ENCODE measurements at regions not wholly inside any gene's neighbourhood (a gene's known extent, or its start where the extent isn't known, plus 50 kb on each side); places are given as distances from the start of the nearest gene placed in this dataset.

DNA sequence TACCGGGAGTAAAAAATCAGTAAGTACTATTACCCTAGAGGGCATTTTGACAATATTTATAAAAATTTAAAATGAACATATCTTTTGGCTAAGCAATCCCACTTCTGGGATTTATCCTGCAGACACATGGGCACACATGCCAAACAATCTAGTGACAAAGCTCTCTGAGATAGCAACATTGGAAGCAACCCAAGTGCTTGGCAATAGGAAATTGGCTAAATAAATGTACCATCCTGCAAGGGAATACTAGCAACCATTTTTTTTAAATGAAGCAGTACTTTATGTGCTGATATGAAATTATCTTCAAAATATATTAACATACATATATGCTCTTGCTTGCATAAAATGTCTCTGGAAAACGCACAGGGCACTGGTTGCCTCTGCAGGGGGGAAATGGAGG is 133.8 kb downstream of the SNX5 start:
- ChIA-PET POLR2A (no interaction called here), CTCF (no interaction called here)
- no peak for DNase-seq (ENCODE audit: extremely low spot score)
- TF ChIP-seq SP1 (IDR thresholded peaks at IDR 0.05) (no peak), ELF4 (IDR thresholded peaks at IDR 0.05) (no peak)

DNA sequence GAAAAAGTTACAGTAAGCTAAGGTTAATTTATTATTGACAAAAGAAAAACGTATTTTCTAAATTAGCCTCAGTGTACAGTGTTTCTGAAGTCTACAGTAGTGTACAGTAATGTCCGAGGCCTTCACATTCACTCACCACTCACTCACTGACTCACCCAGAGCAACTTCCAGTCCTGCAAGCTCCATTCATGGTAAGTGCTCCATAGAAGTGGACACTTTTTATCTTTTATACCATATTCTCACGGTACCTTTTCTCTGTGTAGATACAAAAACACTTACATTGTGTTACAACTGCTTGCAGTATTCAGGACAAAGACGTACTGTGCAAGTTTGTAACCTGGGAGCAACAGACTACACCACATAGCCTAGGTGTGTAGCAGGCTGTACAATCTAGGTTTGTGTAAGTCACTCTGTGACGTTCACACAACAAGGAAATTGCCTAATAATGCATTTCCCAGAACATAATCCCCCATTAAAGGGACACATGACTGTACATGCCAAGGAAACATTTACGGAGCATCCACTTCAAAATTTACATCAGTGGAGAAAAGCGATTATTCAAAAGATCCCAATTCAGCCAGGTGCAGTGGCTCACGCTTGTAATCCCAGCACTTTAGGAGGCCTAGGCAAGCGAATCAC is 133.4 kb downstream of the BANF2 start:
- ChIA-PET CTCF (interaction anchor here (0.6 kb wide), 1 partner anchor 9 kb away, joined by 3 read pairs; no protein-coding TSS in a partner anchor), POLR2A (no interaction called here)
- DNase-seq (ENCODE audit: extremely low spot score) = no peak
- TF ChIP-seq TARDBP (IDR thresholded peaks at IDR 0.05) = no peak
- TF ChIP-seq, protein P1, sequence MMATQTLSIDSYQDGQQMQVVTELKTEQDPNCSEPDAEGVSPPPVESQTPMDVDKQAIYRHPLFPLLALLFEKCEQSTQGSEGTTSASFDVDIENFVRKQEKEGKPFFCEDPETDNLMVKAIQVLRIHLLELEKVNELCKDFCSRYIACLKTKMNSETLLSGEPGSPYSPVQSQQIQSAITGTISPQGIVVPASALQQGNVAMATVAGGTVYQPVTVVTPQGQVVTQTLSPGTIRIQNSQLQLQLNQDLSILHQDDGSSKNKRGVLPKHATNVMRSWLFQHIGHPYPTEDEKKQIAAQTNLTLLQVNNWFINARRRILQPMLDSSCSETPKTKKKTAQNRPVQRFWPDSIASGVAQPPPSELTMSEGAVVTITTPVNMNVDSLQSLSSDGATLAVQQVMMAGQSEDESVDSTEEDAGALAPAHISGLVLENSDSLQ (IDR thresholded peaks at IDR 0.05) = no peak
- no peak for TF ChIP-seq ELF4 (IDR thresholded peaks at IDR 0.05)
- no peak for TF ChIP-seq SP1 (IDR thresholded peaks at IDR 0.05)

DNA sequence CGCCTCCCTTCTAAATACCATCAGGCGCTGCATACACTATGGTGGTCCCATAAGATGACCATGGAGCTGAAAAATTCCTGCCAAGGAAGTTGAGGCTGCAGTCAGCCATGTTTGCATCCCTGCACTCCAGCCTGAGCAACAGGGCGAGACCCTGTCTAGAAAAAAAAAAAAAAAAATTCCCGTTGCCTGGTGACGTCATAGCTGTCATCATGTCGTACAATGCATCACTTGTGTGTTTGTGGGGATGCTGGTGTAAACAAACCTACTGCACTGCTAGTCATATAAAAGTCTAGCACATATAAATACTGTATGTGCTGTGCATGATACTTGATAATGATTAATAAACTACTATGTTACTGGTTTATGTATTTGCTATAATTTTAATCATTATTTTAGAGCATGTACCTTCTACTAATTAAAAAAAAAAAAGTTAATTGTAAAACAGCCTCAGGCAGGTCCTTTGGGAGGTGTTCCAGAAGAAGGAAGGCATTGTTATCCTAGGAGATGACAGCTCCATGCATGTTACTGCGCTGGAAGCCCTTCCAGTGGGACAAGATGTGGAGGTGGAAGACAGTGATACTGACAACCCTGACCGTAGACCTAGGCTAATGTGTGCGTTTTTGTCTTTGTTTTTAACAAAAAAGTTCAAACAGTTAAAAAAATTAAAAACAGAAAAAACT is 132.6 kb downstream of the BANF2 start:
- CTCF ChIA-PET = interaction anchor here (0.6 kb wide), 1 partner anchor 10 kb away, joined by 3 read pairs; no protein-coding TSS in a partner anchor
- DNase-seq (ENCODE audit: extremely low spot score) = no peak
- TF ChIP-seq BHLHE40 (IDR thresholded peaks at IDR 0.05; ENCODE audit: borderline replicate concordance) (no peak), ARNT (IDR thresholded peaks at IDR 0.05) (no peak), HDGF (IDR thresholded peaks at IDR 0.05; ENCODE audit: borderline replicate concordance) (no peak), ELF4 (IDR thresholded peaks at IDR 0.05) (no peak), FOXM1 (IDR thresholded peaks at IDR 0.05; ENCODE audit: borderline replicate concordance) (no peak), LEF1 (IDR thresholded peaks at IDR 0.05; ENCODE audit: borderline replicate concordance) (no peak), ZNF384 (IDR thresholded peaks at IDR 0.05) (no peak), SUZ12 (IDR thresholded peaks at IDR 0.05) (no peak), L3MBTL2 (conservative IDR thresholded peaks at IDR 0.05) (no peak)
- TF ChIP-seq, protein P1 (IDR thresholded peaks at IDR 0.05) = no peak
- POLR2A ChIA-PET = no interaction called here

DNA sequence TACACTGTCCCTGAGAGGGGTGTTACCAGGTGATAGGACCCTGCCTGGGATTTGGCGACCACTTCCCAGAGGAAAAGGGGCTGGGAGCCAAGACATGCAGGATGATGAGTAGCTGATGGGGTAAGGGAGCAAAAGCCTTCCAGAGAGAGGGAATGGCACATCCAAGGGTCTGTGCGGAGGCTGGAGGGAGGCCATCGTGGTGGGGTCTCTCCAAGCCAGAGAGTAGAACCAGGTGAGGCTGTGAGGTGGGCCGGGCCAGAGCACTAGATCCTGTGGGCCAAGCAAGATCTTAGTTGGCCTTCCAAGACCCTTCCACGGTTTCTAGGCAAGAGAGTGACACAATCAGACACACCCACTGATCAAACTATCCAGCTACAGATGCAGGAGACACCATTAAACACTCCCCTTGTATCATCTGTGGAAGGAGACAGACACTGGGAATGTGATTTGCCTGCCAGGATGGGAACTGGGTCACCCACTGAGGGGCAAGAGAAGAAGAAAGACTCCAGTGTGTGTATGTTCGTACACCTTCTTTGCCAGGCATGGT is 128.9 kb downstream of the BANF2 start:
- no peak for DNase-seq (ENCODE audit: extremely low spot score)
- TF ChIP-seq ELF4 (IDR thresholded peaks at IDR 0.05) = no peak
- TF ChIP-seq CTBP1 (IDR thresholded peaks at IDR 0.05; ENCODE audit: borderline replicate concordance) = no peak
- TF ChIP-seq, protein P1 (IDR thresholded peaks at IDR 0.05) = no peak
- no peak for TF ChIP-seq L3MBTL2 (conservative IDR thresholded peaks at IDR 0.05)
- no peak for TF ChIP-seq ARNT (IDR thresholded peaks at IDR 0.05)
- TF ChIP-seq FOXM1 (IDR thresholded peaks at IDR 0.05; ENCODE audit: borderline replicate concordance) = no peak
- TF ChIP-seq FOXA1 (IDR thresholded peaks at IDR 0.05) = no peak
- TF ChIP-seq TARDBP (IDR thresholded peaks at IDR 0.05) = no peak
- TF ChIP-seq HDGF (IDR thresholded peaks at IDR 0.05; ENCODE audit: borderline replicate concordance) = no peak
- no peak for TF ChIP-seq FOXK2 (IDR thresholded peaks at IDR 0.05)
- no peak for TF ChIP-seq NFRKB (IDR thresholded peaks at IDR 0.05)
- no peak for TF ChIP-seq SP1 (IDR thresholded peaks at IDR 0.05)
- TF ChIP-seq SUZ12 (IDR thresholded peaks at IDR 0.05) = no peak
- TF ChIP-seq BHLHE40 (IDR thresholded peaks at IDR 0.05; ENCODE audit: borderline replicate concordance) = no peak
- TF ChIP-seq LEF1 (IDR thresholded peaks at IDR 0.05; ENCODE audit: borderline replicate concordance) = no peak
- no peak for TF ChIP-seq ZNF384 (IDR thresholded peaks at IDR 0.05)
- CTCF ChIA-PET = no interaction called here

DNA sequence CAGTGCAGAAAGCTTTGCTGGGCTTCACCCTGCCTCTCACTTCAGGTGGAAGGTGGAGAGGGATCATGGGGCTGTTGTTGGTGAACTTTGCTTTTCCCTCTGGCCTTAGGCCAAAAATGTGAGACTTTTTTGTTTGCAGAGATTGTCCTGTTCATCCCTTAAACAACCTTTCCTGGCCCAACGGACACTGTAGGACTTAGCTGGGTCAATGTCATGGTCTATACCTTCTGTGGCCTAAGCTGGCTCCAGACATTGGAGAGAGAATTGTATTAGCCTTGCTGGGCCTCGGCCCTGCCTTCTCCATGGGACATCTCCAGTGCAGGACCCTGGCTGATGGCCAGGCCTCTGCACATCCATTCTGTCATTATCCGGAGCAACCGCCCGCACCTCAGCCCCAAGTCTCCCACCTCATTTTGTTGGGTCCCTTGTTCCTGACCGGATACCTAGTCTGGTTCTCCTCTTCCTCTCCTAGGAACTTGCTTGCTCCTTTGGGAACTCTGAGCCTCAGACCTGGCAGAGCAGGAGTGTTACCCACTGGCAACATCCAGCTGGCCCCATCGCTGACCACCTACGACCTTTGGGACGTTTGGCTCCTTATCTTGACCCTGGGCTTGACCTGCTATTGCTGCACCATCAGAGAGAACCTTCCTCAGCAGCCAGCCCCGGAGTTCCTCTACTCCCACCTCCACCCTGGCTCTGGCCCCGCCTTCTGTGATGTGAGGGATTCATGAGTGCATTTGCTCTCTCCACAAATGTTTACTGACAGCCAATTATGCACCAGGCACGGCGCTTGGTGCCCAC is 128.2 kb downstream of the BANF2 start:
- DNase-seq (ENCODE audit: extremely low spot score) = no peak
- TF ChIP-seq FOXK2 (IDR thresholded peaks at IDR 0.05) (no peak), ARNT (IDR thresholded peaks at IDR 0.05) (no peak), FOXA1 (IDR thresholded peaks at IDR 0.05) (no peak), ZNF384 (IDR thresholded peaks at IDR 0.05) (no peak), NFRKB (IDR thresholded peaks at IDR 0.05) (no peak), HDGF (IDR thresholded peaks at IDR 0.05; ENCODE audit: borderline replicate concordance) (no peak), TARDBP (IDR thresholded peaks at IDR 0.05) (no peak)
- POLR2A ChIA-PET = no interaction called here
- CTCF ChIA-PET = no interaction called here

More for the DNA sequence above, 128.9 kb downstream of the BANF2 start:
- POLR2A ChIA-PET = no interaction called here

DNA sequence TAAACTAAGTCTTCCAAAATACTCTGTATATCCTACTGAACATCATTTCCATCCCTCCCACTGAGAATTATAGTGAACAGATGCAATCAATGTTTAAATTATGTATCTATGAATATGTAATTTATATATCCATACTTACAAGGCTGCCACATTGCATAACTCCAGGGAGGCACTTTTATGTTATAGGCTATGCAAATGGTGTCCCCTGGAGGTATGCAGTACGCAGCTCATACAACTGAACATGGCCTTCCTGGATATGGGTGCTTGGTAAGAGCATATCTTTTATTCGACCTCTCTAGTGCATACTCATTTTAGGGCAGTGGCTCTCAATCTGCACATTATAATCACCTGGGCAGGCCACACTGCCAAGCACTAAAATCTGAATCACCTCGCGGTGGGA is 127.3 kb downstream of the BANF2 start:
- ChIA-PET CTCF (no interaction called here), POLR2A (no interaction called here)
- DNase-seq (ENCODE audit: extremely low spot score) = no peak
- TF ChIP-seq FOXK2 (IDR thresholded peaks at IDR 0.05) (no peak), SP1 (IDR thresholded peaks at IDR 0.05) (no peak), HDGF (IDR thresholded peaks at IDR 0.05; ENCODE audit: borderline replicate concordance) (no peak), BHLHE40 (IDR thresholded peaks at IDR 0.05; ENCODE audit: borderline replicate concordance) (no peak), NFRKB (IDR thresholded peaks at IDR 0.05) (no peak), LEF1 (IDR thresholded peaks at IDR 0.05; ENCODE audit: borderline replicate concordance) (no peak), ELF4 (IDR thresholded peaks at IDR 0.05) (no peak), FOXM1 (IDR thresholded peaks at IDR 0.05; ENCODE audit: borderline replicate concordance) (no peak), L3MBTL2 (conservative IDR thresholded peaks at IDR 0.05) (no peak), FOXA1 (IDR thresholded peaks at IDR 0.05) (no peak), ARNT (IDR thresholded peaks at IDR 0.05) (no peak), SUZ12 (IDR thresholded peaks at IDR 0.05) (no peak), ZNF384 (IDR thresholded peaks at IDR 0.05) (no peak), TARDBP (IDR thresholded peaks at IDR 0.05) (no peak), CTBP1 (IDR thresholded peaks at IDR 0.05; ENCODE audit: borderline replicate concordance) (no peak)
- TF ChIP-seq, protein P1 (IDR thresholded peaks at IDR 0.05) = no peak

All from HEK293T (cell line).